IMR-90 (cell line): ENCODE measurements at regions not wholly inside any gene's neighbourhood (a gene's known extent, or its start where the extent isn't known, plus 50 kb on each side); places are given as distances from the start of the nearest gene placed in this dataset.

Experiments
- ATAC-seq: fragments of 200-7000 bp; cut with Tn5 transposase; 2 replicates; pipeline ENCODE4 v1.9.1; 2020; ENCODE audit warnings: low read depth, mild to moderate bottlenecking, moderate library complexity
- BruUV-seq: library from RNA; stranded (reverse); fragments of 400-500 nt; replicated peaks from 2 replicates; lab custom pipeline; 2021; lab: Mats Ljungman, UMichigan
- CTCF ChIA-PET: fragments of 300-600 bp; formaldehyde crosslinking; extraction: SDS; loops from one replicate; lab custom pipeline; 2021; ENCODE audit warnings: antibody characterized with exemption; lab: Yijun Ruan, JAX
- POLR2A ChIA-PET: fragments of 300-600 bp; sonication (Branson Sonifier 250); formaldehyde crosslinking; loops from one replicate; lab custom pipeline; 2022; ENCODE audit warnings: antibody characterized with exemption; ENCODE audit not compliant: unreplicated experiment; lab: Charles Lee
- DNase-seq: peaks from one replicate; pipeline ENCODE4 v3.0.0; 2013
- H2AFZ ChIP-seq: replicated peaks from 2 replicates; pipeline ENCODE3; 2013; ENCODE audit warnings: low read length, mild to moderate bottlenecking; ENCODE audit not compliant: poor library complexity
- H2AK5ac ChIP-seq: 2 replicates; pipeline ENCODE4 v1.6.1; 2013; ENCODE audit warnings: low read depth, low read length, inconsistent platforms
- H2AK9ac ChIP-seq: replicated peaks from 2 replicates; pipeline ENCODE3; 2013; ENCODE audit warnings: mild to moderate bottlenecking, low read depth, low read length, moderate library complexity; ENCODE audit not compliant: poor library complexity
- H2BK120ac ChIP-seq: 2 replicates; pipeline ENCODE4 v1.6.1; 2013; ENCODE audit warnings: low read depth, low read length, inconsistent platforms
- H2BK15ac ChIP-seq: 3 replicates; pipeline ENCODE4 v1.6.1; 2013; ENCODE audit warnings: low read depth, low read length, inconsistent platforms
- H2BK20ac ChIP-seq: 2 replicates; pipeline ENCODE4 v1.6.1; 2013; ENCODE audit warnings: low read depth, mild to moderate bottlenecking, inconsistent platforms, low read length, moderate library complexity
- H2BK5ac ChIP-seq: 2 replicates; pipeline ENCODE4 v1.6.1; 2013; ENCODE audit warnings: mild to moderate bottlenecking, low read depth, low read length, inconsistent platforms; ENCODE audit not compliant: poor library complexity, severe bottlenecking
- H3K14ac ChIP-seq: replicated peaks from 2 replicates; pipeline ENCODE4 v1.6.1; 2013; ENCODE audit warnings: low read depth, low read length, inconsistent platforms
- H3K18ac ChIP-seq: 2 replicates; pipeline ENCODE4 v1.6.1; 2013; ENCODE audit warnings: low read depth, low read length, control low read depth
- H3K23ac ChIP-seq: 2 replicates; pipeline ENCODE4 v1.6.1; 2013; ENCODE audit warnings: low read depth, low read length, inconsistent platforms
- H3K27ac ChIP-seq: 2 replicates; pipeline ENCODE4 v1.5.1; 2013; ENCODE audit warnings: mild to moderate bottlenecking, control low read depth, low read length; ENCODE audit not compliant: insufficient read depth
- H3K27me3 ChIP-seq: 2 replicates; pipeline ENCODE4 v1.6.1; 2013; ENCODE audit warnings: low read length; ENCODE audit not compliant: control insufficient read depth, insufficient read depth
- H3K36me3 ChIP-seq: 2 replicates; pipeline ENCODE4 v1.6.1; 2013; ENCODE audit warnings: low read length, mixed read lengths; ENCODE audit not compliant: control insufficient read depth, insufficient read depth
- H3K4ac ChIP-seq: 2 replicates; pipeline ENCODE4 v1.6.1; 2013; ENCODE audit warnings: low read depth, low read length, inconsistent platforms
- H3K4me1 ChIP-seq: 2 replicates; pipeline ENCODE4 v1.6.1; 2013; ENCODE audit warnings: low read length, mixed read lengths; ENCODE audit not compliant: control insufficient read depth, insufficient read depth
- H3K4me2 ChIP-seq: 2 replicates; pipeline ENCODE4 v1.6.1; 2013; ENCODE audit warnings: low read depth, mild to moderate bottlenecking, control low read depth, low read length, moderate library complexity
- H3K4me3 ChIP-seq: 2 replicates; pipeline ENCODE4 v1.5.1; 2013; ENCODE audit warnings: low read depth, mild to moderate bottlenecking, control low read depth, low read length, moderate library complexity; ENCODE audit not compliant: insufficient read depth
- H3K56ac ChIP-seq: 2 replicates; pipeline ENCODE4 v1.6.1; 2013; ENCODE audit warnings: low read length, inconsistent platforms; ENCODE audit not compliant: insufficient read depth; ENCODE audit errors: extremely low read depth
- H3K79me1 ChIP-seq, 2 experiments: 2 replicates each; pipeline ENCODE4 v1.6.1; 2013; ENCODE audit warnings: low read length in 2 of 2, inconsistent platforms in 1 of 2, low read depth in 1 of 2
- H3K9ac ChIP-seq: 2 replicates; pipeline ENCODE4 v1.6.1; 2013; ENCODE audit warnings: low read depth, low read length, control low read depth
- H3K9me1 ChIP-seq: 2 replicates; pipeline ENCODE4 v1.6.1; 2013; ENCODE audit warnings: low read length, inconsistent platforms; ENCODE audit not compliant: insufficient read depth
- H3K9me3 ChIP-seq: 2 replicates; pipeline ENCODE4 v1.6.1; 2013; ENCODE audit warnings: low read length; ENCODE audit not compliant: control insufficient read depth, insufficient read depth
- H4K20me1 ChIP-seq: 2 replicates; pipeline ENCODE4 v1.6.1; 2013; ENCODE audit warnings: low read length, inconsistent platforms; ENCODE audit not compliant: insufficient read depth
- H4K5ac ChIP-seq: 2 replicates; pipeline ENCODE4 v1.6.1; 2013; ENCODE audit warnings: mild to moderate bottlenecking, low read depth, low read length, control low read depth
- H4K8ac ChIP-seq, 2 experiments: 2 replicates each; pipeline ENCODE4 v1.6.1; 2013; ENCODE audit warnings: low read depth in 2 of 2, low read length in 2 of 2, control low read depth in 1 of 2, inconsistent platforms in 1 of 2
- H4K91ac ChIP-seq: 2 replicates; pipeline ENCODE4 v1.6.1; 2013; ENCODE audit warnings: low read depth, low read length, inconsistent platforms; ENCODE audit not compliant: insufficient read depth
- CEBPB ChIP-seq: IDR thresholded peaks from 2 replicates; pipeline ENCODE4 v1.6.1; 2012; ENCODE audit warnings: low read depth, low read length, improper control_type of control experiment
- CHD1 ChIP-seq: IDR thresholded peaks from 2 replicates; pipeline ENCODE4 v1.6.1; 2012; ENCODE audit warnings: low read depth, low read length, improper control_type of control experiment
- CTCF ChIP-seq: conservative IDR thresholded peaks from 2 replicates; pipeline ENCODE4 v1.5.1; 2012; ENCODE audit warnings: mild to moderate bottlenecking, low read depth, low read length, improper control_type of control experiment
- FOS ChIP-seq: fragments of 150-350 bp; IDR thresholded peaks from 2 replicates; pipeline ENCODE4 v1.6.1; 2016; ENCODE audit warnings: low read depth, low read length
- MAZ ChIP-seq: IDR thresholded peaks from 2 replicates; pipeline ENCODE4 v1.6.1; 2012; ENCODE audit warnings: low read depth, mild to moderate bottlenecking, low read length, improper control_type of control experiment, moderate library complexity, borderline replicate concordance
- MXI1 ChIP-seq: IDR thresholded peaks from 2 replicates; pipeline ENCODE4 v1.6.1; 2012; ENCODE audit warnings: low read depth, mild to moderate bottlenecking, low read length, moderate library complexity, borderline replicate concordance
- POLR2A ChIP-seq: IDR thresholded peaks from 2 replicates; pipeline ENCODE4 v1.6.1; 2012; ENCODE audit warnings: mild to moderate bottlenecking, low read depth, low read length
- RCOR1 ChIP-seq: IDR thresholded peaks from 2 replicates; pipeline ENCODE4 v1.6.1; 2012; ENCODE audit warnings: mild to moderate bottlenecking, low read length, improper control_type of control experiment; ENCODE audit not compliant: insufficient replicate concordance
- RFX5 ChIP-seq: IDR thresholded peaks from 2 replicates; pipeline ENCODE4 v1.8.0; 2012; ENCODE audit warnings: low read depth, mild to moderate bottlenecking, low read length, moderate library complexity
- WGBS, 2 experiments: methylation state at CpG; one replicate each; pipeline versions ENCODE4 v1.1.5 to v1.1.7; 2013; ENCODE audit warnings: missing lambda C conversion rate in 2 of 2; ENCODE audit not compliant: insufficient read length in 1 of 2; ENCODE audit errors: extremely low coverage in 2 of 2; 5-methylcytosine and 5-hydroxymethylcytosine counted together
- dilution Hi-C: fragments of 300-500 bp; cut with HindIII; formaldehyde crosslinking; loops from one replicate; pipeline ENCODE4 v1.14.3; 2018; ENCODE audit warnings: low sequenced_read_pairs; ENCODE audit not compliant: unreplicated experiment
- in situ Hi-C: fragments of 300-500 bp; cut with MboI; formaldehyde crosslinking; loops from 3 replicates; pipeline ENCODE4 v1.14.3; 2019; ENCODE audit warnings: low sequenced_read_pairs, inconsistent platforms, mixed read lengths
- intact Hi-C: fragments of 100-400 bp; cut with micrococcal nuclease; formaldehyde crosslinking; loops from 2 replicates; pipeline ENCODE4 v1.10.0; 2022

- no peak overlapping the region; the same call in 1 of the 2 replicates for H3K23ac ChIP-seq
- H3K18ac ChIP-seq: no peak overlapping the region
- peaks cover 3% of the 10 kb centered on the region; the same call in 1 of the 2 replicates for H3K4me1 ChIP-seq
- ChIA-PET POLR2A (no interaction called here), CTCF (interaction anchor here (1.3 kb wide), 1 partner anchor 10 kb away, joined by 3 read pairs; no protein-coding TSS in a partner anchor)
- peaks cover 7% of the 10 kb centered on the region; the same call in 1 of the 2 replicates for H3K27me3 ChIP-seq
- no peak overlapping the region for H3K9ac ChIP-seq
- no peak overlapping the region for H3K4ac ChIP-seq
- no peak overlapping the region for H2BK120ac ChIP-seq
- no peak for TF ChIP-seq CEBPB
- no peak for TF ChIP-seq CTCF
- TF ChIP-seq RCOR1: no peak
- TF ChIP-seq POLR2A: no peak
- no peak for TF ChIP-seq CHD1
- no peak for TF ChIP-seq MXI1
- no peak for TF ChIP-seq MAZ
- TF ChIP-seq RFX5: no peak
- no peak for TF ChIP-seq FOS
- BruUV-seq: no TSS peak
- no peaks in the 10 kb centered on the region for H4K20me1 ChIP-seq
- no peak overlapping the region for H3K27ac ChIP-seq
- no peak overlapping the region for H2BK5ac ChIP-seq
- no peak overlapping the region for H3K14ac ChIP-seq
- 0 out of 2 replicates have a peak, but pooled peaks cover 3% of the 10 kb centered on the region for H3K9me1 ChIP-seq
- ATAC-seq (no peak), DNase-seq (no peak)
- no peaks in the 10 kb centered on the region for H3K36me3 ChIP-seq
- H4K5ac ChIP-seq: no peak overlapping the region
- no peak overlapping the region for H3K56ac ChIP-seq
- in situ Hi-C loops (no loop called here), intact Hi-C loops (no loop called here), dilution Hi-C loops (no loop called here)
- 85% methylated on average over 5 of the region's 8 CpGs; no CpG with 5 or more reads in 1 of the 2 experiments for WGBS, 2 experiments
- H3K4me3 ChIP-seq: no peak overlapping the region
- H2AK9ac ChIP-seq: no peak overlapping the region
- no peaks in the 10 kb centered on the region for H3K9me3 ChIP-seq
- no peak overlapping the region for H2BK15ac ChIP-seq
- no peak overlapping the region for H2AFZ ChIP-seq
- H3K79me1 ChIP-seq: no peaks in the 10 kb centered on the region
- no peak overlapping the region for H2AK5ac ChIP-seq
- H4K8ac ChIP-seq: no peak overlapping the region
- no peak overlapping the region for H3K4me2 ChIP-seq
- H2BK20ac ChIP-seq: no peak overlapping the region
- H4K91ac ChIP-seq: no peak overlapping the region
Observed at GRCh38 chr10:78436706-78437406, 403.2 kb downstream of the RPS24 start.
